ENCODE measurements at regions not wholly inside any gene's neighbourhood (a gene's known extent, or its start where the extent isn't known, plus 50 kb on each side); places are given as distances from the start of the nearest gene placed in this dataset.

GRCh38 chr12:124492879-124493808 lies 74.3 kb downstream of the NCOR2 start:
- Histone ChIP-seq H3K4me1 (peaks cover 24 to 91% (median 71%) of the 10 kb centered on the region in 12 donors), H3K4me3 (no peak overlapping the region), H3K27ac (peak overlapping the region in 3 of 12 donors; percentile 8 to 39 (median 26)), H3K36me3 (peaks cover 0 to 59% (median 17%) of the 10 kb centered on the region in 9 donors), H3K9me3 (no peaks in the 10 kb centered on the region), H3K27me3 (no peaks in the 10 kb centered on the region)
- no peak for TF ChIP-seq CTCF (IDR thresholded peaks at IDR 0.05)
- TF ChIP-seq POLR2A (IDR thresholded peaks at IDR 0.05): no peak
- WGBS, 4 donors: 66 to 77% (median 72%) methylated on average over 16 to 17 of the region's 17 CpGs
- peak in 1 of 5 donors; percentile 66 for DNase-seq
- intact Hi-C loops (cut with DNase I): loop anchor here in 3 of 10 donors (5.0 to 10.0 kb wide), 2 partner anchors 36 to 108 kb away; no protein-coding TSS in a partner anchor
- no peak for ATAC-seq

GRCh38 chr12:124491856-124492420 lies 75.5 kb downstream of the NCOR2 start:
- no peak for ATAC-seq
- no peak for TF ChIP-seq CTCF (IDR thresholded peaks at IDR 0.05)
- TF ChIP-seq POLR2A (IDR thresholded peaks at IDR 0.05): no peak
- WGBS, 4 donors: 90 to 94% (median 92%) methylated on average over 14 to 20 of the region's 20 CpGs
- intact Hi-C loops (cut with DNase I): loop anchor here in 3 of 10 donors (5.0 to 10.0 kb wide), 2 partner anchors 35 to 107 kb away; no protein-coding TSS in a partner anchor
- H3K9me3 ChIP-seq: no peaks in the 10 kb centered on the region
- peaks cover 0 to 59% (median 17%) of the 10 kb centered on the region in 9 donors for H3K36me3 ChIP-seq
- peak overlapping the region in 1 of 12 donors; percentile 33 for H3K27ac ChIP-seq
- no peaks in the 10 kb centered on the region for H3K27me3 ChIP-seq
- DNase-seq: peak in 1 of 5 donors; percentile 29
- peaks cover 14 to 91% (median 71%) of the 10 kb centered on the region in 12 donors for H3K4me1 ChIP-seq
- H3K4me3 ChIP-seq: no peak overlapping the region

GRCh38 chr12:124491310-124491709 lies 76.1 kb downstream of the NCOR2 start:
- TF ChIP-seq CTCF (IDR thresholded peaks at IDR 0.05) (no peak), POLR2A (IDR thresholded peaks at IDR 0.05) (no peak)
- Histone ChIP-seq H3K4me1 (peaks cover 10 to 91% (median 69%) of the 10 kb centered on the region in 12 donors), H3K4me3 (no peak overlapping the region), H3K27me3 (no peaks in the 10 kb centered on the region), H3K27ac (peak overlapping the region in 6 of 12 donors; percentile 0 to 70 (median 34)), H3K36me3 (peaks cover 0 to 62% (median 18%) of the 10 kb centered on the region in 9 donors), H3K9me3 (no peaks in the 10 kb centered on the region)
- intact Hi-C loops (cut with DNase I): loop anchor here in 3 of 10 donors (5.0 to 10.0 kb wide), 2 partner anchors 34 to 107 kb away; no protein-coding TSS in a partner anchor
- DNase-seq (no peak), ATAC-seq (no peak)
- 63 to 69% (median 67%) methylated on average over 7 of the region's 7 CpGs for WGBS, 4 donors
